A549 (cell line): ENCODE measurements at regions not wholly inside any gene's neighbourhood (a gene's known extent, or its start where the extent isn't known, plus 50 kb on each side); places are given as distances from the start of the nearest gene placed in this dataset.

ENCODE experiments used
- ATAC-seq, 2 experiments: fragments of 200-7000 bp in 1 of 2; fragments of >200 bp in 1 of 2; cut with Nextera tagmentation in 1 of 2; cut with Tn5 transposase in 1 of 2; 3 replicates each; pipeline versions ENCODE4 v1.8.0 to v1.9.1; 2018 to 2020; ENCODE audit warnings: mild to moderate bottlenecking in 1 of 2, moderate library complexity in 1 of 2
- CTCF ChIA-PET: fragments of 300-600 bp; sonication (Branson Sonifier 250); formaldehyde crosslinking; extraction: SDS; loops from one replicate; lab custom pipeline; 2021; ENCODE audit warnings: antibody characterized with exemption, inconsistent platforms; lab: Yijun Ruan, JAX
- POLR2A ChIA-PET: fragments of 350-600 bp; formaldehyde crosslinking; extraction: SDS; loops from one replicate; lab custom pipeline; 2021; ENCODE audit warnings: antibody characterized with exemption, inconsistent platforms; lab: Yijun Ruan, JAX
- DNase-seq, 2 experiments: peaks; one replicate each; pipeline versions ENCODE4 v3.0.0 to v3.0.0-alpha.2; 2011 to 2016; ENCODE audit warnings: low read depth in 1 of 2, low spot score in 1 of 2
- FAIRE-seq: peaks from 2 replicates; lab custom pipeline; 2011; peaks lifted over from hg19 to GRCh38; lab: Jason Lieb, UNC
- H3K27ac ChIP-seq, 2 experiments: fragments of >200 bp; sonication (Bioruptor Twin); formaldehyde crosslinking; 3 replicates each; pipeline ENCODE4 v1.5.1; 2016 to 2017
- H3K4me1 ChIP-seq: fragments of >200 bp; sonication (Bioruptor Twin); formaldehyde crosslinking; 3 replicates; pipeline ENCODE4 v1.6.1; 2016
- H3K4me2 ChIP-seq: fragments of >200 bp; sonication (Bioruptor Twin); formaldehyde crosslinking; 3 replicates; pipeline ENCODE4 v1.6.1; 2016
- H3K4me3 ChIP-seq: fragments of >200 bp; sonication (Bioruptor Twin); formaldehyde crosslinking; 3 replicates; pipeline ENCODE4 v1.5.1; 2016
- H3K9me3 ChIP-seq: fragments of >200 bp; sonication (Bioruptor Twin); formaldehyde crosslinking; 3 replicates; pipeline ENCODE4 v1.6.1; 2016
- BHLHE40 ChIP-seq: IDR thresholded peaks from 2 replicates; pipeline ENCODE4 v1.6.1; 2012; ENCODE audit warnings: low read depth, low read length, inconsistent platforms
- CEBPB ChIP-seq, 2 experiments: fragments of >200 bp in 1 of 2; sonication (Bioruptor Twin) in 1 of 2; formaldehyde crosslinking in 1 of 2; IDR thresholded peaks; 2 replicates each; pipeline ENCODE4 v1.6.1; 2012 to 2016
- CHD2 ChIP-seq: fragments of 150-350 bp; IDR thresholded peaks from 2 replicates; pipeline ENCODE4 v1.6.1; 2014; ENCODE audit warnings: low read length; ENCODE audit not compliant: partially characterized antibody
- ELK1 ChIP-seq: fragments of 150-350 bp; IDR thresholded peaks from 2 replicates; pipeline ENCODE4 v1.6.1; 2014; ENCODE audit warnings: low read depth, mild to moderate bottlenecking, low read length
- EP300 ChIP-seq, 2 experiments: fragments of >200 bp; sonication (Bioruptor Twin); formaldehyde crosslinking; IDR thresholded peaks; 2 replicates in 1 of 2; 3 replicates in 1 of 2; pipeline ENCODE4 v1.6.1; 2016 to 2017
- FOSB ChIP-seq: fragments of 250-450 bp; sonication (Bioruptor Pico); IDR thresholded peaks from 2 replicates; pipeline ENCODE4 v1.5.0; 2020; ENCODE audit warnings: mild to moderate bottlenecking, moderate library complexity
- FOXS1 ChIP-seq: fragments of 250-450 bp; sonication (Bioruptor Pico); IDR thresholded peaks from 2 replicates; pipeline ENCODE4 v1.5.0; 2020; ENCODE audit warnings: mild to moderate bottlenecking, moderate library complexity
- GATA3 ChIP-seq: IDR thresholded peaks from 2 replicates; pipeline ENCODE4 v1.6.1; 2012; ENCODE audit warnings: borderline replicate concordance
- HES2 ChIP-seq: fragments of >200 bp; sonication (Bioruptor Twin); formaldehyde crosslinking; IDR thresholded peaks from 2 replicates; pipeline ENCODE4 v1.6.1; 2016
- HEYL ChIP-seq: fragments of 250-450 bp; sonication (Bioruptor Pico); IDR thresholded peaks from 2 replicates; pipeline ENCODE4 v1.8.0; 2021; ENCODE audit warnings: mild to moderate bottlenecking, moderate library complexity
- HMGXB4 ChIP-seq: fragments of 250-450 bp; sonication (Bioruptor Pico); IDR thresholded peaks from 2 replicates; pipeline ENCODE4 v1.5.0; 2021; ENCODE audit warnings: mild to moderate bottlenecking, moderate library complexity, borderline replicate concordance
- HOXA7 ChIP-seq: fragments of 250-450 bp; sonication (Bioruptor Pico); IDR thresholded peaks from 2 replicates; pipeline ENCODE4 v1.5.0; 2020; ENCODE audit warnings: mild to moderate bottlenecking, moderate library complexity
- HOXB5 ChIP-seq: fragments of 250-450 bp; sonication (Bioruptor Pico); IDR thresholded peaks from 2 replicates; pipeline ENCODE4 v1.5.0; 2020; ENCODE audit warnings: mild to moderate bottlenecking, moderate library complexity
- JUN ChIP-seq, 2 experiments: fragments of >200 bp; sonication (Bioruptor Twin); formaldehyde crosslinking; IDR thresholded peaks; 2 replicates in 1 of 2; 3 replicates in 1 of 2; pipeline ENCODE4 v1.6.1; 2016 to 2017
- KDM5A ChIP-seq: fragments of 200-600 bp; sonication (generic); IDR thresholded peaks from 2 replicates; pipeline ENCODE4 v1.6.1; 2016; ENCODE audit warnings: antibody characterized with exemption, mild to moderate bottlenecking
- PHF8 ChIP-seq: fragments of 200-600 bp; sonication (generic); IDR thresholded peaks from 2 replicates; pipeline ENCODE4 v1.6.1; 2016; ENCODE audit warnings: low read depth, mild to moderate bottlenecking, antibody characterized with exemption, moderate library complexity, borderline replicate concordance
- POLR2A ChIP-seq: IDR thresholded peaks from 2 replicates; pipeline ENCODE4 v1.6.1; 2012; ENCODE audit warnings: mild to moderate bottlenecking, low read length
- POLR2AphosphoS2 ChIP-seq: conservative IDR thresholded peaks from 2 replicates; pipeline ENCODE4 v1.6.1; 2012; ENCODE audit warnings: low read length, improper control_type of control experiment, inconsistent platforms
- RAD21 ChIP-seq, 2 experiments: fragments of >200 bp in 1 of 2; sonication (Bioruptor Twin) in 1 of 2; formaldehyde crosslinking in 1 of 2; IDR thresholded peaks in 1 of 2; conservative IDR thresholded peaks in 1 of 2; 2 replicates in 1 of 2; 3 replicates in 1 of 2; pipeline ENCODE4 v1.6.1; 2012 to 2018; ENCODE audit warnings: inconsistent platforms in 1 of 2
- RCOR1 ChIP-seq: fragments of 150-350 bp; IDR thresholded peaks from 2 replicates; pipeline ENCODE4 v1.6.1; 2014; ENCODE audit warnings: antibody characterized with exemption, low read length, low read depth
- SMC3 ChIP-seq: fragments of >200 bp; sonication (Bioruptor Twin); formaldehyde crosslinking; IDR thresholded peaks from 3 replicates; pipeline ENCODE4 v1.6.1; 2018; ENCODE audit warnings: inconsistent platforms
- SREBF2 ChIP-seq: fragments of 450-650 bp; IDR thresholded peaks from 2 replicates; pipeline ENCODE4 v1.6.1; 2014; ENCODE audit warnings: mild to moderate bottlenecking, moderate library complexity
- TFCP2L1 ChIP-seq: fragments of 250-450 bp; sonication (Bioruptor Pico); IDR thresholded peaks from 2 replicates; pipeline ENCODE4 v1.5.0; 2021; ENCODE audit warnings: mild to moderate bottlenecking
- TP53 ChIP-seq: fragments of 250-450 bp; sonication (Bioruptor Pico); IDR thresholded peaks from 2 replicates; pipeline ENCODE4 v1.5.0; 2021; ENCODE audit warnings: mild to moderate bottlenecking, moderate library complexity
- ZFP36 ChIP-seq: fragments of 450-650 bp; IDR thresholded peaks from 2 replicates; pipeline ENCODE4 v1.6.1; 2014; ENCODE audit warnings: borderline replicate concordance; ENCODE audit not compliant: partially characterized antibody
- ZNF302 ChIP-seq: fragments of 250-450 bp; sonication (Bioruptor Pico); IDR thresholded peaks from 2 replicates; pipeline ENCODE4 v1.9.0; 2021; ENCODE audit warnings: inconsistent platforms, mild to moderate bottlenecking, moderate library complexity
- ZSCAN20 ChIP-seq: fragments of 250-450 bp; sonication (Bioruptor Pico); IDR thresholded peaks from 2 replicates; pipeline ENCODE4 v1.8.0; 2022; ENCODE audit warnings: mild to moderate bottlenecking, moderate library complexity
- WGBS: methylation state at CpG from one replicate; pipeline ENCODE4 v1.1.6; 2017; ENCODE audit errors: missing lambda C conversion rate; 5-methylcytosine and 5-hydroxymethylcytosine counted together

GRCh38 chr11:29458252-29458651, 558.6 kb downstream of the KCNA4 start:
- no peak overlapping the region for H3K27ac ChIP-seq
- no peaks in the 10 kb centered on the region for H3K9me3 ChIP-seq
- no peak for DNase-seq
- POLR2A ChIA-PET: no interaction called here
- H3K4me2 ChIP-seq: no peak overlapping the region
- TF ChIP-seq BHLHE40 (no peak), POLR2A (no peak), ZFP36 (no peak), RAD21 (conservative IDR thresholded peaks at IDR 0.05 in 1 of 2, IDR thresholded peaks at IDR 0.05 in 1 of 2) (no peak), POLR2AphosphoS2 (no peak), HES2 (no peak), GATA3 (no peak)
- TF ChIP-seq, all 56 proteins: peak for 0
- 32% methylated on average over 1 of the region's 1 CpG for WGBS
- H3K4me1 ChIP-seq: no peaks in the 10 kb centered on the region
- ATAC-seq (no peak), FAIRE-seq (no peak)
- no peak overlapping the region for H3K4me3 ChIP-seq
- CTCF ChIA-PET: no interaction called here

- Histone ChIP-seq H3K4me3 (no peak overlapping the region), H3K9me3 (no peaks in the 10 kb centered on the region), H3K4me2 (no peak overlapping the region), H3K27ac (no peak overlapping the region), H3K4me1 (no peaks in the 10 kb centered on the region)
- ChIA-PET CTCF (no interaction called here), POLR2A (no interaction called here)
- TF ChIP-seq HES2 (no peak), POLR2A (no peak), PHF8 (no peak), ELK1 (no peak), EP300 (IDR thresholded peaks at IDR 0.05) (no peak), CEBPB (IDR thresholded peaks at IDR 0.05) (no peak), TP53 (CRISPR knock-in tag) (no peak), HOXB5 (no peak), SMC3 (no peak), ZSCAN20 (CRISPR knock-in tag) (no peak), RCOR1 (no peak), KDM5A (no peak), RAD21 (conservative IDR thresholded peaks at IDR 0.05 in 1 of 2, IDR thresholded peaks at IDR 0.05 in 1 of 2) (no peak), TFCP2L1 (CRISPR knock-in tag) (no peak), HOXA7 (CRISPR knock-in tag) (no peak), FOSB (no peak)
- WGBS: 16% methylated on average over 1 of the region's 1 CpG
- DNase-seq: no peak
- FAIRE-seq: no peak
- ATAC-seq: no peak
Observed at GRCh38 chr11:29452146-29452545, 564.7 kb downstream of the KCNA4 start.

GRCh38 chr11:29449281-29450074, 567.4 kb downstream of the KCNA4 start:
- Histone ChIP-seq H3K9me3 (no peaks in the 10 kb centered on the region), H3K4me2 (no peak overlapping the region), H3K4me1 (no peaks in the 10 kb centered on the region), H3K27ac (no peak overlapping the region), H3K4me3 (no peak overlapping the region)
- TF ChIP-seq HEYL (CRISPR knock-in tag) (no peak), POLR2A (no peak), ZSCAN20 (CRISPR knock-in tag) (no peak), SREBF2 (no peak), HMGXB4 (CRISPR knock-in tag) (no peak), ZNF302 (CRISPR knock-in tag) (no peak), RCOR1 (no peak), FOXS1 (CRISPR knock-in tag) (no peak), HES2 (no peak), CHD2 (no peak), TFCP2L1 (CRISPR knock-in tag) (no peak), RAD21 (conservative IDR thresholded peaks at IDR 0.05 in 1 of 2, IDR thresholded peaks at IDR 0.05 in 1 of 2) (no peak), EP300 (IDR thresholded peaks at IDR 0.05) (no peak), TP53 (CRISPR knock-in tag) (no peak), GATA3 (no peak), JUN (IDR thresholded peaks at IDR 0.05) (no peak)
- ChIA-PET CTCF (interaction anchor here (0.5 to 1.8 kb wide), 2 partner anchors 17 to 44 kb away, joined by 3 to 4 read pairs; no protein-coding TSS in a partner anchor), POLR2A (no interaction called here)
- WGBS: 62% methylated on average over 2 of the region's 2 CpGs
- no peak for DNase-seq
- no peak for FAIRE-seq
- ATAC-seq: no peak
